ENCODE measurements at regions not wholly inside any gene's neighbourhood (a gene's known extent, or its start where the extent isn't known, plus 50 kb on each side); places are given as distances from the start of the nearest gene placed in this dataset.

DNA sequence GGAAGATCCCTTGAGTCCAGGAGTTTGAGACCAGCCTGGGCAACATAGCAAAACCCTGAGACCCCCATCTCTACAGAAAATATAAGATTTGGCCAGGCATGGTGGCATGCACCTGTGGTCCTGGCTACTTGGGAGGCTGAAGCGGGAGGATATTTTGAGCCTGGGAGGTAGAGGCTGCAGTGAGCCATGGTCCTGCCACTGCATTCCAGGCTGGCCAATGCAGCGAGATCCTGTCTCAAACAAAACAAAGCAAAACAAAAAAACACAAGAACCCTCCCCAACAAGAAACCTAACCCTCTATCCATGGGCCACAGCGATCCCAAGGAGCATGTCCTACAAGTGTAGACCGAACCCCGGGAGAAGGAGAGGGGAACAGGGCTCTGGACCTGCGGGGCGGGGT is 133.3 kb downstream of the MGAT5B start:
- DNase-seq, result no peak
- Mint-ChIP-seq H3K36me3 (ENCODE audit: low read depth) (no peaks in the 10 kb centered on the region), H3K4me3 (no peak overlapping the region), H3K27ac (no peak overlapping the region), H3K9me3 (ENCODE audit: low read depth) (no peaks in the 10 kb centered on the region), H3K27me3 (no peaks in the 10 kb centered on the region), H3K4me1 (peaks cover 30% of the 10 kb centered on the region)
- ChIA-PET POLR2A (no interaction called here), CTCF (interaction anchor here (1.5 kb wide), 1 partner anchor 10 kb away, joined by 5 read pairs; no protein-coding TSS in a partner anchor)
- no peak for ATAC-seq
- intact Hi-C loops (cut with DNase I, micrococcal nuclease), result no loop called here

DNA sequence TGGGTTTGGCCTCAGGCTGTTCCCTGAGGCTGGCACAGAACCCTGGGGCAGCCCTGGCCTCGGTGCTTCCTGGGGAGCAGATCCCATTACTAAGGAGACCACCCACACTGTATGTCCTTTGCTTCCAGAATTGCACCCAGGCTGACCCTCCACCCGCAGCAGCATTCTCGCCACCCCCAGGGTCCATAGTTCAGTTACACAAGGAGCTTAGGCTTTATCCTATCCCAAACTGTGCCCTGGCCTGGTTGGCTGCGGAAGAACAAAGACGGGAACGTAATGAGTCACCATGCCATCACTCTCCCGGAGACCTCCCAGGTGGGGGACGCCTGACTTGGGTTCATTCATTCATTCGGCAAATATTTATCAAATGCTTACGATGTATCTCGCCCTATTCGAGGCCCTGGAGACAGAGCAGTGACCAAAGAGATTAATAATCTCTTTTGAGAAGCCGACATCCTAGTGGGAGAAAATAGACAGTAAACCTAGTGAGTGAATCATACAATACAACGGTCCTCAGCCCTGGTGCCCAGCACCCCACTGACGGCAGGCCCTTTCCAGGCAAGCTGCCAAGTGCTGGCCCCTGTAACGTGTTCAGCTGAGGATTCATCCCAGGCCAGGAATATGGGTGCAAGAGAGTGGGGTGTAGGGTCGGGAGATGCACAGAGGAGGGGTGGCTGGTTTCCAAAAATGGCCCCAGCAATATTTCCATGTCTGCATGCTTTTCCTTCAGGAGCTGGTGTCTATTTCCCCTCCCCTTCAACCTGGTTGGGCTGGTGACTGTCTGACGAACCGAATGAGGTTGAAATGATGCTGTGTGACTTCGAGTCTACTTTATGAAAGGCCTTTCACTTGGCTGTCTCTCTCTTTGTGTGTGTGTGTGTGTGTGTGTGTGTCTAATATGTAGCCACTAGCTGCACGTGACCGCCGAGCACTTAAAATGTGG is 134.2 kb downstream of the MGAT5B start:
- no peak for ATAC-seq
- H3K4me3 Mint-ChIP-seq, result no peak overlapping the region
- peaks cover 23% of the 10 kb centered on the region for H3K4me1 Mint-ChIP-seq
- CTCF ChIA-PET, result interaction anchor here (0.7 to 1.5 kb wide), 3 partner anchors 8 to 123 kb away, joined by 3 to 5 read pairs (median 3); no protein-coding TSS in a partner anchor
- H3K27me3 Mint-ChIP-seq, result no peaks in the 10 kb centered on the region
- POLR2A ChIA-PET, result no interaction called here
- no peaks in the 10 kb centered on the region for H3K36me3 Mint-ChIP-seq (ENCODE audit: low read depth)
- no peak overlapping the region for H3K27ac Mint-ChIP-seq
- intact Hi-C loops (cut with DNase I, micrococcal nuclease), result no loop called here
- DNase-seq, result no peak
- no peaks in the 10 kb centered on the region for H3K9me3 Mint-ChIP-seq (ENCODE audit: low read depth)

- intact Hi-C loops (cut with DNase I, micrococcal nuclease), result no loop called here
- Mint-ChIP-seq H3K36me3 (ENCODE audit: low read depth) (no peaks in the 10 kb centered on the region), H3K9me3 (ENCODE audit: low read depth) (no peaks in the 10 kb centered on the region), H3K4me1 (peaks cover 9% of the 10 kb centered on the region), H3K4me3 (no peak overlapping the region), H3K27ac (no peak overlapping the region), H3K27me3 (no peaks in the 10 kb centered on the region)
- CTCF ChIA-PET, result interaction anchor here (0.9 kb wide), 2 partner anchors 63 to 66 kb away, joined by 3 read pairs; no protein-coding TSS in a partner anchor
- DNase-seq (no peak), ATAC-seq (no peak)
- POLR2A ChIA-PET, result no interaction called here
These were observed 135.5 kb downstream of the MGAT5B start for GRCh38 chr17:77003699-77004098.

DNA sequence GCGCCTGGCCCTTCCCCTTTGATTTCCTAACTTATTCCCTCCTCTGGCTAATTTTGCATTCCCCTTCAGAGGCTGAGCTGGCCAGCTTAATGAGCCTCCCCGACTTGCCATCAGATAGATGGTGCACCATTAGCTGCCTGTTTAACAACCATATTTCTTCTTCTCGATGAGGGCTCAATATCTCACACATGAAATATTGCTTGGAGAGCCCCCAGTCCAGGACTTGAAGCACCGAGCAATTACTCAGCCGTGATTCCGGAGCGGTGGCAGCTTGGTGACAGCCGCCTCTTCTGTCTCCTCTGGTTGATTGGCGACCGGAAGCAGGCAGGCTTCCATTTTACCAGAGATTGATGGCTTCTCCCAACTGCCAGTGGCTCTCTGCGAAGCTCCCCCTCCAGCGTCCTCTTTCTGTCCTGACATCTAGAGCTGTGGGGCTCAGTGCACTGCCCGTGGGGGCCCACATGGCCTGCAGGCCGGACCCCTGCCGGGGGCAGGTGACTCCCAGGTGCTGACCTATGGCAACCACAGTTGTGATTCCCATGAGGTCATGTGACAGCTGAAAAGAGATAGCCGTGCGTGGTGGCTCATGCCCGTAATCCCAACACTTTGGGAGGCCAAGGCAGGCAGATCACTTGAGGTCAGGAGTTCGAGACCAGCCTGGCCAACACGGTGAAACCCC is 133.7 kb upstream of the SEC14L1 start:
- intact Hi-C loops (cut with DNase I, micrococcal nuclease), result no loop called here
- ChIA-PET POLR2A (interaction anchor here (0.7 kb wide), 1 partner anchor 49 kb away, joined by 3 read pairs; no protein-coding TSS in a partner anchor), CTCF (interaction anchor here (0.7 to 1.1 kb wide), 2 partner anchors 47 to 51 kb away, joined by 3 to 4 read pairs; no protein-coding TSS in a partner anchor)
- H3K36me3 Mint-ChIP-seq (ENCODE audit: low read depth), result no peaks in the 10 kb centered on the region
- H3K9me3 Mint-ChIP-seq (ENCODE audit: low read depth), result peaks cover 4% of the 10 kb centered on the region
- no peak for ATAC-seq
- no peaks in the 10 kb centered on the region for H3K4me1 Mint-ChIP-seq
- DNase-seq, result no peak
- no peak overlapping the region for H3K27ac Mint-ChIP-seq
- H3K4me3 Mint-ChIP-seq, result no peak overlapping the region
- peaks cover 3% of the 10 kb centered on the region for H3K27me3 Mint-ChIP-seq

GRCh38 chr17:77009877-77010276 is 130.9 kb upstream of the SEC14L1 start:
- Mint-ChIP-seq H3K9me3 (ENCODE audit: low read depth) (peaks cover 4% of the 10 kb centered on the region), H3K27me3 (peaks cover 3% of the 10 kb centered on the region), H3K4me1 (no peaks in the 10 kb centered on the region), H3K36me3 (ENCODE audit: low read depth) (no peaks in the 10 kb centered on the region), H3K27ac (no peak overlapping the region), H3K4me3 (no peak overlapping the region)
- ATAC-seq (no peak), DNase-seq (no peak)
- POLR2A ChIA-PET, result no interaction called here
- intact Hi-C loops (cut with DNase I, micrococcal nuclease), result loop anchor here in 1 of 2 experiments (2.0 kb wide), 1 partner anchor 237 kb away; no protein-coding TSS in a partner anchor
- CTCF ChIA-PET, result interaction anchor here (0.7 to 1.4 kb wide), 4 partner anchors 7 to 55 kb away, joined by 3 to 6 read pairs (median 3); no protein-coding TSS in a partner anchor

- Mint-ChIP-seq H3K9me3 (ENCODE audit: low read depth) (peaks cover 4% of the 10 kb centered on the region), H3K27ac (no peak overlapping the region), H3K27me3 (peaks cover 3% of the 10 kb centered on the region), H3K4me1 (no peaks in the 10 kb centered on the region), H3K36me3 (ENCODE audit: low read depth) (no peaks in the 10 kb centered on the region), H3K4me3 (no peak overlapping the region)
- ATAC-seq, result no peak
- intact Hi-C loops (cut with DNase I, micrococcal nuclease), result loop anchor here (1.0 to 2.0 kb wide), 3 partner anchors 46 to 237 kb away; no protein-coding TSS in a partner anchor
- no peak for DNase-seq
- ChIA-PET POLR2A (no interaction called here), CTCF (interaction anchor here (0.6 to 1.3 kb wide), 4 partner anchors 8 to 1842 kb away, joined by 3 to 4 read pairs (median 3); no protein-coding TSS in a partner anchor)
These were observed 130.1 kb upstream of the SEC14L1 start for GRCh38 chr17:77010667-77011066.

- ChIA-PET CTCF (interaction anchor here (0.6 to 2.1 kb wide), 10 partner anchors 9 to 51 kb away, joined by 3 to 10 read pairs (median 4); no protein-coding TSS in a partner anchor), POLR2A (no interaction called here)
- no peak overlapping the region for H3K27ac Mint-ChIP-seq
- H3K4me3 Mint-ChIP-seq, result no peak overlapping the region
- H3K36me3 Mint-ChIP-seq (ENCODE audit: low read depth), result no peaks in the 10 kb centered on the region
- intact Hi-C loops (cut with DNase I, micrococcal nuclease), result loop anchor here (1.0 to 2.0 kb wide), 3 partner anchors 45 to 236 kb away; no protein-coding TSS in a partner anchor
- H3K27me3 Mint-ChIP-seq, result peaks cover 3% of the 10 kb centered on the region
- H3K4me1 Mint-ChIP-seq, result no peaks in the 10 kb centered on the region
- DNase-seq (peak; percentile 72), ATAC-seq (no peak)
- peaks cover 4% of the 10 kb centered on the region for H3K9me3 Mint-ChIP-seq (ENCODE audit: low read depth)
These were observed 129.4 kb upstream of the SEC14L1 start for GRCh38 chr17:77011173-77012011.

- no peaks in the 10 kb centered on the region for H3K27me3 Mint-ChIP-seq
- peaks cover 2% of the 10 kb centered on the region for H3K9me3 Mint-ChIP-seq (ENCODE audit: low read depth)
- no peak for ATAC-seq
- no peak for DNase-seq
- intact Hi-C loops (cut with DNase I, micrococcal nuclease), result no loop called here
- no peak overlapping the region for H3K27ac Mint-ChIP-seq
- H3K4me1 Mint-ChIP-seq, result no peaks in the 10 kb centered on the region
- no peaks in the 10 kb centered on the region for H3K36me3 Mint-ChIP-seq (ENCODE audit: low read depth)
- POLR2A ChIA-PET, result no interaction called here
- CTCF ChIA-PET, result no interaction called here
- no peak overlapping the region for H3K4me3 Mint-ChIP-seq
These were observed 122.3 kb upstream of the SEC14L1 start for GRCh38 chr17:77018504-77018903.

- Mint-ChIP-seq H3K27ac (no peak overlapping the region), H3K27me3 (no peaks in the 10 kb centered on the region), H3K9me3 (ENCODE audit: low read depth) (peaks cover 2% of the 10 kb centered on the region), H3K4me1 (no peaks in the 10 kb centered on the region), H3K36me3 (ENCODE audit: low read depth) (no peaks in the 10 kb centered on the region), H3K4me3 (no peak overlapping the region)
- ATAC-seq (no peak), DNase-seq (no peak)
- CTCF ChIA-PET, result no interaction called here
- POLR2A ChIA-PET, result no interaction called here
- intact Hi-C loops (cut with DNase I, micrococcal nuclease), result no loop called here
These were observed 120.8 kb upstream of the SEC14L1 start for GRCh38 chr17:77019893-77020379.

DNA sequence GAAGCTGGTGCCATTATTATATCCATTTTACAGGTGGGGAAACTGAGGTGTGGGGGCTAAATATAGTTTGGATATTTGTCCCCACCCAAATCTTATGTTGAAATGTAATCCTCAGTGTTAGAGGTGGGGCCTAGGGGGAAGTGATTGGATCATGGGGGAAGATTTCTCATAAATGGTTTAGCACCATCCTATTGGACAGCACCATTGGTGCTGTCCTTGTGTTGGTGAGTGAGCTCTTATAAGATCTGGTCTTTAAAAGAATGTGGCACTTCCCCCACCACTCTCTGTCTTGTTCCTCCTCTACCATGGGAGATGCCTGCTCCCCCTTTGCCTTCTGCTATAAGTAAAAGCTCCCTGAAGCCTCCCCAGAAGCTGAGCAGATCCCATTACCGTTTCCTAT is 119.8 kb upstream of the SEC14L1 start:
- H3K4me1 Mint-ChIP-seq, result no peaks in the 10 kb centered on the region
- no peak overlapping the region for H3K27ac Mint-ChIP-seq
- ATAC-seq (no peak), DNase-seq (no peak)
- POLR2A ChIA-PET, result interaction anchor here (0.6 kb wide), 1 partner anchor 13 kb away, joined by 3 read pairs; no protein-coding TSS in a partner anchor
- CTCF ChIA-PET, result interaction anchor here (1.4 kb wide), 1 partner anchor 44 kb away, joined by 4 read pairs; no protein-coding TSS in a partner anchor
- no peaks in the 10 kb centered on the region for H3K27me3 Mint-ChIP-seq
- no peaks in the 10 kb centered on the region for H3K36me3 Mint-ChIP-seq (ENCODE audit: low read depth)
- intact Hi-C loops (cut with DNase I, micrococcal nuclease), result no loop called here
- peaks cover 2% of the 10 kb centered on the region for H3K9me3 Mint-ChIP-seq (ENCODE audit: low read depth)
- no peak overlapping the region for H3K4me3 Mint-ChIP-seq
